Midbrain (tissue), 1 donor: ENCODE measurements at regions not wholly inside any gene's neighbourhood (a gene's known extent, or its start where the extent isn't known, plus 50 kb on each side); places are given as distances from the start of the nearest gene placed in this dataset.
"Not testable (repeated sequence)": the region's sequence is repeated elsewhere in the genome, so short reads cannot be mapped to it uniquely, and the experiment has no call there.

ENCODE experiments used
- DNase-seq: peaks from one replicate; lab custom pipeline; 2025; lab: John Stamatoyannopoulos, UW

DNA sequence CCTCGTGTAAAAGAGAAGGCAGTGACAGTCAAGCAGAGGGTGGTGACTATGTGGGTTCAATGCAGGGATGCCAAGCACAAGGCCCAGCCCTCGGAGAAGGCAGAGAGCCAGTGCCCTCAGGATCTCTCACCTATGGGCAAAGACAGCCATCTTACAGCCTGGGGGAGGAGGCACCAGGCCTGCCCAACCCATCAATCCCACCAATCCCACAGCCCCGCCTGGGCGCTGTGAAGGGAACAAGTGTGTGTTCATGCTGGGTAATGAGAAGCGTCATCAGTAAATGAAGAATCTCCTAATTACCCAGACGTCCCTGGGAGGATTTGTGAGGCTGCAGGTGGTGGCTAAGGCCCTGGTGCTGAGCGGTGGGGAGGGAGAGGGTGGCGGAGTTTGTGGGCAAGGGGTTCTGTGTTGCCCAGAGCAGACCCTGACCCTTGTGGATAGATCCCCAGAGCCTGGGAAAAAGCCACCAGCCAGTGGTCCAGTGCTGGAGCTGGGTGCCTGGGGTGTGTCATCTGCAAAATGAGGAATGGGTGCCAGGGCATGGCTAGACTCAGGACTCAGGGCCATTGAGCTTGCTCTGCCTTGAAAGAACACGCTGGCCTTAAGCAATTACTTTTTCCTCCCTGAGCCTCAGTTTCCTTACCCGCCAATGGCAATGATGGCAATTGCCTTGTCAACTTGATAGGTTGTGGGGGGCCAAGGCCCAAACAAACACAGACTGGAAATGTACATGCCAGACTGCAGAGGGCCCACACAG, 128.1 kb upstream of the UNC5B start:
- DNase-seq: no peak

DNA sequence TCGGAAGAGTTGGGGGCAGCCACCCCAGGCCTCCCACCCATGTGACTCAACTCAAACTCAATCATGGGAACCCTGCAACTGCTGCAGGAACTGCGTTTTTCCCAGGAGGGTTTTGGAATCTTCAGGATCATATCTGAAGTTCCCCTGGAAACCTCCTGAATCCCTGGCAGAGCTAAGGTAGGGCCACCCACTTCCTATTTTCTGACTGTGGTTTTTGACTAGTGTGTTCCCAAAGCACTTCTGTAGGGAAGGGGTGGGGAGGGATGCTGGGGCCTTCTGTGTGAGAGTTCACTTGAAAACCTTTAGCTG, 127.6 kb upstream of the UNC5B start:
- DNase-seq: no peak

DNA sequence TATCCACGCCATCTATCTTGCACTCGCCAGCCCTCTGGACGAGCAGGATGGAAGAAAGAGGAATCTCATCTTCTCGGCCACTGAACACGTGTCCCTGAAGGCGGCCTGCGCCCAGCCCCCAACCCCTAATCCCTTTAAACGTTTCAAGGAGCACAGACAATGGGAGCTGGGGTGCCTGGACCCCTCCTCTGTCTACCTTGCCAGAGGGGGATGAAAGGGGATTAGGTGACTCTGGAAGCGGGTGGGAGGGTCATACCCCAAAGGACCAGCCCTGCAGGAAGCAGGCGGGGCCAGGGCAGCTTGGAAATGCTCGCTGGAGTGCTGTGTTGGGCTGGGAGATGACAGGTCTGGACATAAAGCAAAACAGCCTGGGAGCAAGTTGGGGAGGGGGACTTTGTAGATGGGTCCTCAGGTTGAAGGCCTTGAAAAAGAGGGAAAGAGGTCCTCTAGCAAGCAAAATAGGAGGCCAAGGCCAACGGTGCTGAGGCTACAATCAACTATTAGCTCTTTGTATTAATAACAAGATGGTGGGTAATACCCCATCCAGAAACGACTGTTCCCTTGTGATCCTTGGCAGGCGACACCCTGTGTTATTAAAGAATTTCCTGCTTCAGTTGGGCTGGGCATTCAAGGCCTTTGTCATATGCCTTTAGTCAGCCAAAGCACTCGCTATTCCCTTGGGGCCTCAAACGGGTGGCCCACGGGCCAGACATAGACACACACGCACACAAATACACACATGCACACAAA, 126.5 kb upstream of the UNC5B start:
- no peak for DNase-seq

DNA sequence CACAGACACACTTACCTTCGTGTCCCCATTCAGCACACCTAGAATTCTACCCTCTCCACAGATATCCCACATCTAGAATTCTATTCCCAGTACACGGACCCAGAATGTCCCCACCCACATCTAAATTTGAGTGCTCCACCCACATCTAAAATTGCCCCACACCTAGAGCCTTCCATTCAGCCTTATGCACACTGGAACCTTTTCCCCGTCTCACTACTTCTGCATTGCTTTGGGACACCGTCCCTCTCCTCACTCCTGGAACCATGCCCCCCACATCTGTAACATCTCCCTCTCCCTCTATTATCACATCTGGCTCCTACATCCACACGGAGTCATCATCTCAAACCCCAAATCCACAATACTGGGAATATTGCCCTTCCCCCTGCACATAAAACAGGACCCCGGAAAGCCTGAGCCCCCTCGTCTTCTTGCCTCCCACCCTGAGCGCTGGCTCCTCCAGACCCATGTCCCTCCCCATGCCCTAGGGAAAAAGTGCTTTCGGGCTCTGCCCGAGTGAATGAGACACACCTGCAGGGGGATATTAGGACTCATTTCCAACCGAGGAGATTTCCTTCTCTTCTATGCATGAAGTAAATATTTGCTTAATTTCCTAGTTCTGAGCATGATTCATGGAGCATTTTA, 125.8 kb upstream of the UNC5B start:
- DNase-seq: no peak

DNA sequence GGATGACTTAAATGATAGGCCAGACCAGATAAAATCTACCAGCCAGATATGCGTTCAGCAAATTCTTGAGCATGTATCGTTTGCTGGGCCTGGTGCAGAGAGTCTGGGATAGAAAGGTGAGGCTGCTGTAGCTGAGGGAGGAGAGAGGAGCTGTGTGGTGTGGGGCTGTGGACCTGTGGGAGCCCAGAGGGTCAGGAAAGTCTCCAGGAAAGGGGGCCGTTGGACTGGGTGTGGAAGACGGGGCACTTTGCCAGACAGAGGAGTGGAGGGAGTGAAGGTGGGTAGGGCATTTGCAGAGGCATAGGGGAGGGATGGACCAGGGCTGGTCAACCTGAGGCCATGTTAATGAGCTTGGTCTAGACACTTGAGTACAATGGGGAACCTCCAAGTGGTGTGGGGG, 124.7 kb upstream of the UNC5B start:
- DNase-seq: no peak

DNA sequence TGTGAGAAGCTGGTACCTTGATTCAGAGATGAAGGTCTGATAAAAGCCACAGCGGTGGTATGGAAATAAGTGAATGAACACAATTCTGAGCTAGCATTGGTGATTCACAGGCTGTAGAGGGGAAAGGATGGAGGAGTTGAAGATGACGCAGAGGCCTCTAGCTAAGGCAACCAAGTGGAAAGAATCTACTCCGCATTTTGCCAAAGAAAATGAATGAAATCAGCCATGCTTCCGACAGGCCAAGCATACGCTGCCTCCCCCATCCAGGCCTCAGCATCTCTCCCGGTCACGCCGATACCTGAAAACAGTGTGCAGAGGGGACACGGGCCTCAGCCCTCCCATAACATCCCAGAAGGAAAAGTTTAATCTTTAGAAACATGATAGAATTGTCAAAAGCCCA, 124.3 kb upstream of the UNC5B start:
- no peak for DNase-seq

DNA sequence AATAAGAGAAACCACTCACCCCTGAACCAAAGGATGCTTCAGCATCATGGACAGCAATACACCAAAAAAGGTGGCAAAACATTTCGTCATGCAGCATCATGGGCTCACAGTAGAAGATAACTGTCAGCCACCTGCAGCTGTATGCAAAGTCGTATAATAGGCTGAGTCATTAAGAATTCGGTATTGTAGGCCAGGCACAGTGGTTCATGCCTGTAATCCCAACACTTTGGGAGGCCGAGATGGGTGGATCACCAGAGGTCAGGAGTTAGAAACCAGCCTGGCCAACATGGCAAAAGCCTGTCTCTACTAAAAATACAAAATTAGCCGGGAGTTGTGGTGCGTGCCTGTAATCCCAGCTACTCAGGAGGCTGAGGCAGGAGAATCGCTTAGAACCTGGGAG, 123.8 kb upstream of the UNC5B start:
- not testable (repeated sequence) for DNase-seq

DNA sequence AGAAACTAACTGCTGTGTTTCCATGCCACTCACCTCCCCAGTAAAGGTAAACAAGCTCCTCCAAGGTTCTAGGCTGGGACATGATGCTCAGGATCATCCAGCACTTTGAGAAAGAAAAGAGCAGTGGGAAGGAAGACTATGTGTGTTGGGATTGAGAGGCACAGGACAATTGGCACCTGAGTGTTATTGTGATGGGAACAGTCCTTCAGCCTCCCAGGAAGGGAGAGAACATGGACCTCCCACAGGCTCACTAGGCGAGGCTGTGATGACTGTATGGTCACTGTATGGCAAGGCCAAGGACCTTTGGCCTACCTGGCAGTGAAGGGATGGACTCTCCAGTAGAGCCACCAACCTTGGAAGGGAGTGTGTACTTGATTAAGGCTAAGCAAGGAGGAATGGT, 123.2 kb upstream of the UNC5B start:
- DNase-seq: no peak

DNA sequence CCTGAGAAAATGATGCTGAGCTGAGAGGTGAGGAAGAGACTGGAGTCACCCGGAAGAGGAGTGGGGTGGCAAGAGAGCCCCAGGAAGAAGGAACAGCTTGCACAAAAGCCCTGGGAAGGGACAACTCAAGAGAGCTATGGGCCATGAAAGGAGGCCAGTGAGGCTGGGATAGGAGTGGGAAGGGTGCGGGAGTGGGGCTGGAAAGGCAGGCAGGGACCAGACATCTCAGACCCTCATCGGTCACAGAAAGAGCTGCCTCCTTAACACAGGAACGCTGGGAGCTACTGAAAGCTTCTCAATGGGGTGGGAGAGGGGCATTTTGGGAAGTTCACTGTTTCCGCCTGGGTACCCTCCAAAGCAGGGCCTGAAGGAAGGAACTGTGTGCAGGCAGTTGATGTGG, 122.0 kb upstream of the UNC5B start:
- no peak for DNase-seq

DNA sequence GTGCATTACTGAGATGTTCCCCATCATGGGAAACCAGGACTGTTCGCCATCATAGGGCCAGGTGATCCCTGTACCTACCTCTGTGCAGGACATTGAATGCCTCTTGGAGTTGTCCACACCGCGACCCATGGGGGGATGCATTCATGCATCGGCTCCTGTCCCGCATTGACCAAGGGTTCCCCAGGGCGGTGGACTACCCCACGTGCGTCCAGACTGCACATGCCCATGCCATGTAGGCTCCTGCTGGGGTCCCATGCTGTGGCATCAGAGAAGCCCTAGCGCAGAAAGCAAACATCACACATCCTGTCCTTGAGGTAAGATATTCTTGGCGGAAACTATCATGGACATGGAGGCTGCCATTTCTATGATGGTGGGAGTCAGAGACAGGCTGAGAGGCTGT, 121.6 kb upstream of the UNC5B start:
- no peak for DNase-seq

DNA sequence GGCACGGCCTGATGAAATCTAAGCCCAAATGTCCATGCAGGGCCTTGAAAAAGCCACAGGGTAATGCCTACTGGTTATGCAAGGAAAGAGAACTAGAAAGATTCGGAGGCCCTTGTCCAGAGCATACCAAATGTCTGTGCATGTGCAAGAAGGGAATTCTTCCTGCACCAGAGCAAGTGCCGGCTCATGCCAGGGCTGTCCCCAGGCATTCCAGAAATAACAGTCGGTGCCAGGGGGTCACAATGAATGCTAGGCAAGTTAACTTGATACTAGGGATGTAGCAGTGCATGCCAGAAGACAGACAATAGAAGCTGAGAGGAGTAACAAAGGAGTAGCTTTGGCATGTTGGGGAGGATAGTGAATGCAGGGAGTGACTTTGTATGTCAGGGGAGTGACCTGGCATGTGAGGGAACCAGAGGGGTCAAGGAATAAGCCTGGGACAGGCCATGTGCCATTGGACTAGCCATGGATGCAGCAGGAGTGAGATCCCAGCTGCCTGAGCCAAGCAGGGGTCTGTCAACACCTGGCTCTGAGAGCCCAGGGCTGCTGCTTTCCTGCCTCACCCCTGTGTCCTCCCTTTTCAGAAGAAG, 119.5 kb upstream of the UNC5B start:
- DNase-seq: no peak

DNA sequence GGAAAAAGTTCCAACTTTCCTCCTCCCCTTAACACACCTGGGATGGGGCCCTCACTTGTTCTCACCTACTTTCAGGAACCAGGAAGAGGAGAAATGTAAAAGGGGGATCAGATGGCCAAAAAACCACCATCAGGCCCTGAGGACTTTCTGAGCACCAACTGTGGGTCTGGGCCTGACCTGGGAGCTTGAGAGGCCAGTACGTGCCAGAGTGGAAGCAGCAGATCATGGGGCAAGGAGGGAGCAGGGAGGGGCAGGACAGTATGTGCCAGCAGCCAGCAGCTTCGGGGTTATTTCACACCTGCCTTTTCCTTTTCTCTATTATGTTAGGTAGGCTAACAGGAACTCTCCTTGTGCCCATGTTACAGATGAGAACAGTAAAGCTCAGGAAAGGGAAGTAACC, 118.8 kb upstream of the UNC5B start:
- no peak for DNase-seq

DNA sequence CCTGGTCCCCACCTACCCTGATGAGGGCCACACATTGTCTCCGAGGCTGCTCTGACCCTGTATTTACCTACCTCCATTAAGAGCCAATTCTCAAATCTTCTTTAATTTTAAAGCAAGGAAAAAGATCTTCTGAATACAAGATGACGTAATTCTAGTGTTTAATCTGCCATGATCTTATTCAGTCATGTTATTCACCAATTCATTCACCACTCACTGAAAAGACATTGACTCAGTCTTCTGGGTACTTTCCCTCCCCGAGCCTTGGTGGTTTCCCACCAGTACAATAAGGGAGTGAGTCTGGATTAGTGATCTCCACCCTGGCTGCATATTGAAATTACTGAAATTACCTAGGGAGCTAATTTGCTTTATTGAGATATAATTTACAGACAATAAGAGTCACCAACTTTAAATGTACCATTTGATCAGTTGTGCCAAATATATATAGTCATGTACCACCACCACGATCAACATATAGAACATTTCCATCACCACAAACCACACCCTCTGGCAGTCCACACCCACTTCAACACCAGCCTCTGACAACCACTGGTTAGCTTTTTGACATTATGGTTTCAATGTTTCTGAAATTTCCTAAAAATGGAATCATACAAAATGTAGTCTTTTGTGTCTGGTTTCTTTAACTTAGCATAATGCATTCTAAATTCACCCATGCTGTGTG, 117.5 kb upstream of the UNC5B start:
- no peak for DNase-seq

DNA sequence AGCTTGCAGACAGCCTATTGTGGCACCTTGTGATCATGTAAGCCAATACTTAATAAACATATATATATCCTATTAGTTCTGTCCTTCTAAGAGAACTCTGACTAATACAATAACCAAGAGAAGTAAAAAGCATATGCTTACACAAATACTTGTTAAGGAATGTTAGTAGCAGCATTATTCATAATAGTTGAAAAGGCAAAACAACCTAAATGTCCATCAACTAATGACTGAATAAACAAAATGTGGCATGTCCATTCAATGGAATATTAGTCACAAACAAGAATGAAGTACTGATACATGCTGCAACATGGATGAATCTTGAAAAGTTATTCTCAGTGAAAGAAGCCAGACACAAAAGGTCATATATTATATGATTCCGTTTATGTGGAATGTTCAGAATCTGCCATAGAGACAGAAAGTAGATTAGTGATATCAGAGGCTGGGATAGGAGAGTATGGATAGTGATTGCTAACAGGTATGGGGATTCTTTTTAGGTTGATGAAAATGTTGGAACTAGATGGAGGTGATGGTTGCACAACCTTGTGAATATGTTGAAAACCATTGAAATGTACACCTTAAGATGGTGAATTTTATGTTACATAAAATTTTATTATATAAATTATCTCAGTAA, 112.5 kb upstream of the UNC5B start:
- DNase-seq: no peak

DNA sequence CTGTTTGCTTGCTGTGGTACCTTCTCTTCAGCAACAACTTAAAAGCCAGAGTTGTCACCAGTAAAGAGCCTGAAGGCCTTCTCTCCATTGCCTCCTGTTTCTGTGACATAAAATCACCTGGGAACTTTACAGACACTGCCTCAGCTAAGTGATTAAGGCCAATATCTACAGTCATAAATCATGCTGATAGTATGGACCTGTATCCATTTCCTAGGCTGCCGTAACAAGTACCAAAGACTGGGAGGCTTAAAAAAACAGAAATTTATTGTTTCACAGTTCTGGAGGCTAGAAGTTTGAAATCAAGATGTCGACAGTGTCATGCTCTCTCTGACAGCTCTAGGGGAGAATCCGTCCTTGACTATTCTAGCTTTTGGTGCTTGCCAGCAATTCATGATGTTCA, 108.4 kb upstream of the UNC5B start:
- DNase-seq: no peak

DNA sequence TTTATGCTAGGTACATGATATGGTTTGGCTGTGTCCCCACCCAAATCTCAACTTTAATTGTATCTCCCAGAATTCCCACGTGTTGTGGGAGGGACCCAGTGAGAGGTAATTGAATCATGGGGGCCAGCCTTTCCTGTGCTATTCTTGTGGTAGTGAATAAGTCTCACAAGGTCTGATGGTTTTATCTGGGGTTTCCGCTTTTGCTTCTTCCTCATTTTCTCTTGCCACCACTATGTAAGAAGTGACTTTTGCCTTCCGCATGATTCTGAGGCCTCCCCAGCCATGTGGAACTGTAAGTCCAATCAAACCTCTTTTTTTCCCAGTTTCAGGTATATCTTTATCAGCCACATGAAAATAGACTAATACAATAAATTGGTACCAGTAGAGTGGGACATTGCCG, 106.2 kb upstream of the UNC5B start:
- DNase-seq: not testable (repeated sequence)

DNA sequence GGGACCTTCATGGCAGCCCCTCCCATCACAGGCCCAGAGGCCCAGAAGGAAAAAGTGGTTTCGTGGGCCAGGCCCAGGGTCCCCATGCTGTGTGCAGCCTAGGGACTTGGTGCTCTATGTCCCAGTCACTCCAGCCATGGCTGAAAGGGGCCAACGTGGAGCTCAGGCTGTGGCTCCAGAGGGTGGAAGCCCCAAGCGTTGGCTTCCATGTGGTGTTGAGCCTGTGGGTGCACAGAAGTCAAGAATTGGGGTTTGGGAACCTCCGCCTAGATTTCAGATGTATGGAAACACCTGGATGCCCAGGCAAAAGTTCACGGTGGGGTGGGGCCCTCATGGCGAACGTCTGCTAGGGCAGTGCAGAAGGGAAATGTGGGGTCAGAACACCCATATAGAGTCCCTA, 105.3 kb upstream of the UNC5B start:
- not testable (repeated sequence) for DNase-seq

DNA sequence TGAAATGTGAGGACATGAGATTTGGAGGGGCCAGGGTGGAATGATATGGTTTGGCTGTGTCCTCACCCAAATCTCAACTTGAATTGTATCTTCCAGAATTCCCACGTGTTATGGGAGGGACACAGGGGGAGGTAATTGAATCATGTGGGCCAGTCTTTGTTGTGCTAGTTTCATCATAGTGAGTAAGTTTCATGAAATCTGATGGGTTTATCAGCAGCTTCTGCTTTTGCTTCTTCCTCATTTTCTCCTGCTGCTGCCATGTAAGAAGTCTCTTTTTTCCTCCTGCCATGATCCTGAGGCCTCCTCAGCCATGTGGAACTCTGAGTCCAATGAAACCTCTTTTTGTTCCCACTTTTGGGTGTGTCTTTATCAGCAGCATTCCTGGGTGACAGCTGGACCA, 104.3 kb upstream of the UNC5B start:
- DNase-seq: not testable (repeated sequence)

DNA sequence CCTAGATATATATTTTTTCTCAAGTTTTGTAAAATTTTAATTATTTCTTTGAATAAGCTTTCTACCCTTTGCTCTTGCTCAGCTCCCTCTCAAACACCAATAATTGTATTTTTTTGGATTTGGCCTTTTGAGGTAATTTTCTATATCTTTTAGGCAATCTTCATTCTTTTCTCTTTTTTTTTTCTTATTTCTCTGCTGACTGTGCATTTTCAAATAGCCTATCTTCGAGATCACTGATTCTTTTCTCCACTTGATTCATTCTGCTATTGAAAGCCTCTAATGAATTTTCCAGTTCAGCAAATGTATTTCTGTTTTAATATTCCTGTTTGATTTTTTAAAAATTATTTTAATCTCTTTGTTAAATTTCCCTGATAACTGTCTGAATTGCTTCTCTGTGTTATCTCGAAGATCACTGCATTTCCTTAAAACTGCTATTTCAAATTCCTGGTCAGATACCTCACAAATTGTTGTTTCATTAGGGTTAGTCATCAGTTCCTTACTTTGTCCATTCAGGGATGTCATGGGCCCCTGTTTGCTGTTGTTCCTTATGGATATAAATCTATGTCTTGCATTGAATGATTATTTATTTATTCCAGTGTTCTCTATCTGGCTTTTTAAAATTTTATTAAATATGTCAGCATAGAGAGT, 100.1 kb upstream of the UNC5B start:
- no peak for DNase-seq

DNA sequence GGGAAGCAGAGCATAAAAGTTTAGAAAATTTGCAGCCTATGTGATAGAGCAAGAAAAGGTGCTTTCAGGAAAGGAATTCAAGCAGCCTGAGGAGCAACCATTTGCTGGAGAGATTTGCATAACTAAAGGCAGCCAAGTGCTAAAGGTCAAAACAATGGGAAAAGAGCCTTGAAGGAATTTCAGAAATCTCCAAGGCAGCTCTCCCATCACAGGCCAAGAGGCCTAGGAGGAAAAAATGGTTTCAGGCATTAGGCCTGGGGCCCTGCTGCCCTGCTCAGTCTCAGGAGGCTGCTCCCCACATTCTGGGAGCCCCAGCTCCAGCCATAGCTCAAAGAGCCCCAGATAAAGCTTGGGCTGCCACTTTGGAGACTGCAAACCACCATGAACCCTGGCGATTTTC, 95.9 kb upstream of the UNC5B start:
- no peak for DNase-seq

DNA sequence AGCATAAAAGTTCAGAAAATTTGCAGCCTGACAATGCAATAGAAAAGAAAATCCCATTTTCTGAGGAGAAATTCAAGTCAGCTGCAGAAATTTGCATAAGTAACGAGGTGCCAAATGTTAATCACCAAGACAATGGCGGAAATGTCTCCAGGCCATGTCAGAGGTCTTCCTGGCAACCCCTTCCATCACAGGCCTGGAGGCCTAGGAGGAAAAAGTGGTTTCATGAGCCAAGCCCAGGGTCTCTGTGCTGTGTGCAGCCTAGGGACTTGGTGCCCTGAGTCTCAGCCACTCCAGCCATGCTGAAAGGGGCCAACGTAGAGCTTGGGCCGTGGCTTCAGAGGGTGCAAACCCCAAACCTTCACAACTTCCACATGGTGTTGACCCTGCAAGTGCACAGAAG, 94.8 kb upstream of the UNC5B start:
- DNase-seq: not testable (repeated sequence)
